GM18907 (cell line): ENCODE measurements at regions not wholly inside any gene's neighbourhood (a gene's known extent, or its start where the extent isn't known, plus 50 kb on each side); places are given as distances from the start of the nearest gene placed in this dataset.
"Not testable (repeated sequence)": the region's sequence is repeated elsewhere in the genome, so short reads cannot be mapped to it uniquely, and the experiment has no call there.

ENCODE experiments used
- ATAC-seq: cut with Tn5 transposase; IDR thresholded peaks from one replicate; pipeline ENCODE4 v1.9.1; 2021; ENCODE audit warnings: mild to moderate bottlenecking, moderate library complexity; ENCODE audit not compliant: unreplicated experiment

DNA sequence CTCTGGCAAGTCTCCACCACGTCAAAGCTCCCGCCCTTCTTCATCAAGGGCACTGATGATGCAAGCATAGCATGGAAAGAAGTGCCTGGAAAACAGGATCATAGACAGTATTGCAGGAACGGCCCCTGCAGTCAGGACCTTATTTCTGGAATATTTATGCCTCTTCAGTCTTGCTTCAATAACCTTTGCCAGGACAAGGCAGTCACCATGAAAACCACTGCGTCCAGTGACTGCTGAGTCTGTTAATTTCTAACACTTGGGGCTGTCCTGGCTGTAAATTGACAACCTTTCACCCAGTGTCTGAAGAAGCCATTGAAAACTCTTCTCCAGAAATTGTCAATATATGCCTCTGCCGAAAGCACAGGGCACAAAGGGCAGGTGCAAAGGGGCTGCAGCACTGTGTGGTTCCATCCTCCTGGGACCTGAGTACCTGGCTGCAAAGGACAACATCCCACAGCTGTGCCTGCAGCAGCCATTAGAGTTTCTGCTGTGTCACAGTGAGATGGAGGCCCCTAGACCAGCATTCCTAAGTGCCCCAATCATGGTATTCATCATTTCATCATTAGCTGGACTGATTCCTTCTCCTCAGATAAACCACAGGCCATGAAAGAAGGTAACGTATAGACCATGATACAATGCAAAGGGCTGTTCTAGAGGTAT, 819.6 kb downstream of the RNF144A start:
- no peak for ATAC-seq

DNA sequence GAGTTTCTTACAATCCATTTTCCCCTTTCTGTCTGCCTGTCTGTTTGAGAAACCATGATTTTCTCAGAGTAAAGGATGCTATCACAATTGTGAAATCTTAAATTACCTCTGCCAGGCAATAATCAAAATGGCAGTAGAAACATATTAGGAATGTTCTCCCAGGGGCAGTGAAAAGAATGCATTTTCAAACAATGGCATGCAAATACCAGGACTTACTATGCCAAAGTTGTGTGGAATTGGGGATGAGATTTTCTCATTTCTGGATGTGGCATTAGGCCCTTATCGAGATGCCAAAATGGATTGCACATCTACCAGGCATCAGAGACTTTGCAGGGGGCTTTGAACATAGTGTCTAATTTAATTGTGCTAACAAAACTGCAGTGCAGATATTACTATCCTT, 821.4 kb downstream of the RNF144A start:
- ATAC-seq = no peak

GRCh38 chr2:7740114-7740513, 822.9 kb downstream of the RNF144A start:
- ATAC-seq = no peak

DNA sequence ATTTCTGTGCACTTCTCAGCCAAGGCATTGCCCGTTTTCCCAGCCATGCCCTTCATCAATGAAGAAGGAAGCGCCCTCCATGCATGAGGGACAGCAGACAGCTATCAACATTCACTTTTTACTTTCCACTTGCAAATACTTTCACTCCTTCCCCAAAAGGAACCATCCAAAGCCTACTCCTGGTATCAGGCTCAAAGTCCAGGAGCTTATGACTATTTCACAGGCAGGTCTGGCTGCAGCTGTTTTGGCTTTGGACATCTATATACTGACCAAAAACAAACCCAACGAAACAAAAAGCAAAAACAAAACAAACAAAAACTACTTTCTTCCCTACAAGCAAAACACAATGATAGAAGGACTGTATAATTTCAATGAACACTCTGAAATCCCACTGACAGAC, 825.1 kb downstream of the RNF144A start:
- ATAC-seq = no peak

DNA sequence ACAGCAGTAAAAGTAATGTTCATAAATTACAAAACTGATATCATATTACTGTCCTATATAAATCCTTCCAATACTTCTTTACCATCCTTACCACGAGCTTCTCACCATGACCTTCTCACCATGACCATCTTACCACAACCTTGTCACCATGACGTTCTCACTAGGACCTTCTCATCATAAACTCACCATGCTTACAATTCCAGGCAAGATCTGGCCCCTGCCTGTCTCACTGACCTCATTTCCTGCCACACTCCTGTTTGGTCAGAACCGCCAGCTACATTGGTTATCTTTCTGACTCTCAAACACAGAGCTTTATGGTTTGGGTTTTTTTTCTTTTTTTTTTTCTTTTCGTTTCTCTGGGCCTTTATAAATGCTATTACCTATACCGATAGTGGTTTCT, 827.6 kb downstream of the RNF144A start:
- ATAC-seq = no peak

DNA sequence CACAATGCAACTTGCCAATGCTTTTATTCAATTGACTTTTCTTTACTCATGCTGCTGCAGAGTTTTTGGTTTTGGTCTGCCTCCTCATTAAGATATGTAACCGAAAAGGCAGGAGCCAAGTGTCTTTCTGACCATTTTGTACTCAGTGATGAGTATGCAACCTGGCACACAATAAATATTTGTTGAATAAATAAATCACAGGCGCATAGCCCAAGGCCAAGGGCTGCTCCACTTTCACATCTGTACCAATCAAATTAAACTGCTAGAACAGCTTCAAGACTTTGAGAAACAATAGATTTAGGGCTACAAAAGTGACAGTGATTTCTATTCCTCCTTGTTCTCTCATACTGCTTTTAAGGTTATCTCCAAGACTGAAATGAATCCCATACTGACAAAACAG, 828.2 kb downstream of the RNF144A start:
- no peak for ATAC-seq

DNA sequence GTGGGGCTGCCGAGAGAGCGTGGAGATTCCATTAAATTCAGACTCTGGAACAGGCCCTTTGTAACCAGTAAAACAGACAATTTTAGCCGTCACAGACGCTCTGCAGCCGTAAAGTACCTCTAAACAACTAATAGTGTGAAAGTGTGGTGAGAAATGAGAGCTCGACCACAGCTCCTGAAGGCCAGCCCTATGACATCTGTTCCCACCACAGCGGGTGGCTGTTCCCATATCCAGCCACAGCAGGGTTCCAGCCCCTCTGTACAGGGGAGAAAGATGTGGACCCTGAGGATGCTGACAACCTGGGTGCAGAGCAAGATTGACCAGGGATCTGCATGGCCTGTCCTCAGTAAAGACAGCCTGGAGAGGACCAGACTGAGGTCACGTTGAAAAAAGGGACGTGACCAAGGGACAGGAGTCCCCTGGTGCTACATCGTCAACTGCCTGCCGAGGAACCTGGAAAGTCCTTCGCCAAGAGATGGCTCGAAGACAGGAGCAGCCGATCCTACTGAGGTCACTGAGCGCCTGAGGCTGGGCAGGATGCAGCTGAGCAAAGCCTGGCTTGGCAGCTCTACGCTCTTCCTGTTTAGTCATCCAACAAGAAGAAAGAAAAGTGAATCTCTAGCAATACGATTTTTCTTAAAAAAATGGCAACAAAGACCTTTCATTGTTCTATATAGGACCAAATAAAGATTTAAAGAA, 831.7 kb downstream of the RNF144A start:
- no peak for ATAC-seq

- no peak for ATAC-seq
Observed at GRCh38 chr2:7749895-7750559, 832.8 kb downstream of the RNF144A start.

DNA sequence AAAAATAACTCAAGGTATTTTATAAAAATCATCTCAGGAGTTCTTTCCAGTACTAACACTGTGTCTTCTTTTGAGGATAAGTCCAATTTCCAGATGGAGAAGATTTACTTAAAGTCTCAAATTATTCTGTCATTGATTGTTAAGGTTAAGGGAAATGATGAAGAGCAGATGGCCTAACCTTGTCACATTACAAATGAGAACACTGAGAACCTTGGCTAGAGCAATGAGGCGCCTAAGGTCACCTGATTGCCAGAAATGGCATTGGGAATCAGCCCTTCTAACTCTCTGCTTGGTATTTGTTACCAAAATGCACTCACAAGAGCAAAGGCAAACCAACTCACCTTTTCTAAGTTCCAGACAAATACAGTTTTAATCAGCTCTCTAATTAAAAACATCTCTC, 835.1 kb downstream of the RNF144A start:
- ATAC-seq = no peak

GRCh38 chr2:7753777-7754176, 836.6 kb downstream of the RNF144A start:
- no peak for ATAC-seq

DNA sequence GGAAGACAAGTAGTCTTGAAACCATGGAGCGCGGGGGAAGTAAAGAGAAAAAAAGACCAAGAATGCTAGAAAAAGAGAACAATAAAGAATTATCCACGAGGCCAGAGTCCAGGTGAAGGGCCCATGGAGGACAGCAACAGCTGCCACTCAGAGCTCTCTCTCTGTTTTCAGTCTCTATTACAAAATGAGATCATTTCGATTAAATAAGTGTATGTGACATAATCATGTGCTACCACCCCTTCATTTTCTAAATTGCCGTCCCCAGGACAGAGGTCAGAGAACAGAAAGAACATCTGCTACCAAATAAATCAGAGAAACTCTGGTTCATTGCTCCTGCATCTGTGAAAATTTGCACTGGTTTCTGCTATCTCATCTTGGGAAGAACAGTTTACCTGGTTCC, 838.7 kb downstream of the RNF144A start:
- ATAC-seq = no peak

GRCh38 chr2:7758073-7758759, 841.0 kb downstream of the RNF144A start:
- ATAC-seq = peak; percentile 57

DNA sequence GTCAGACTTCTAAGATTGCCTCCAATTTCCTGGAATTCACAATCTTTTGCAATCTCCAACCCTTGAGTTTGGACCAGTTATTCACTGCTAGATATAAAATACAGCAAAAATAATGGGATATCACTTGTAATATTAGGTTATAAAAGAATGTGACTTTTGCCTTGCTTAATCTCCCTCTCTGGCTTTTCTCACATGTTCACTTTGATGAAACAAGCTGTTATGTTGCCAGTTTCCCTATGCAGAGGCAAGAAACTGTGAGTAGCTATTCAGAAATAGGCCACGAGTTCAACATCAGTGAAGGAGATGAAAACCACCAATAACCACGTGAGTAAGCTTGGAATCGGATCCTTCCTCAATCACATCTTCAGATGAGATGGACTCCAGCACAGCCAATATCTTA, 842.7 kb downstream of the RNF144A start:
- ATAC-seq = no peak

- not testable (repeated sequence) for ATAC-seq
Observed at GRCh38 chr2:7763418-7763817, 846.2 kb downstream of the RNF144A start.

DNA sequence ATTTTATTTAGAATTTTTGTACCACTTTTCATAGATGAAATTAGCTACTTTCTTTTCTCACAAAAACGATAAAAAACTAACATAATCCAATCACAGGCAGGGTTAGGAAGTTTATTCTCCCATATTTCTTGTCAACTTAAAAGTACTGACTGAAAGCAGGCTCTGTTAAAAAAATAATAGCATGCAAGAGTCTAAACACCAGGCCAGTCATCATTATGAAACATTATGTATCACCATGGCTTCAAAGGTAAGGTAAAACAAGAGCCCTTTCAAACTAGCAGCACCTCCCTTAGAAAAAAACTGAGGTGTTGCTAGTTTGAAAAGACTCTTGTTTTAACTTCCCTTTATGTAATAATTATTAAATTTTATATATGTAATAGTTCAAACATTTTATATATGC, 848.0 kb downstream of the RNF144A start:
- ATAC-seq = no peak

DNA sequence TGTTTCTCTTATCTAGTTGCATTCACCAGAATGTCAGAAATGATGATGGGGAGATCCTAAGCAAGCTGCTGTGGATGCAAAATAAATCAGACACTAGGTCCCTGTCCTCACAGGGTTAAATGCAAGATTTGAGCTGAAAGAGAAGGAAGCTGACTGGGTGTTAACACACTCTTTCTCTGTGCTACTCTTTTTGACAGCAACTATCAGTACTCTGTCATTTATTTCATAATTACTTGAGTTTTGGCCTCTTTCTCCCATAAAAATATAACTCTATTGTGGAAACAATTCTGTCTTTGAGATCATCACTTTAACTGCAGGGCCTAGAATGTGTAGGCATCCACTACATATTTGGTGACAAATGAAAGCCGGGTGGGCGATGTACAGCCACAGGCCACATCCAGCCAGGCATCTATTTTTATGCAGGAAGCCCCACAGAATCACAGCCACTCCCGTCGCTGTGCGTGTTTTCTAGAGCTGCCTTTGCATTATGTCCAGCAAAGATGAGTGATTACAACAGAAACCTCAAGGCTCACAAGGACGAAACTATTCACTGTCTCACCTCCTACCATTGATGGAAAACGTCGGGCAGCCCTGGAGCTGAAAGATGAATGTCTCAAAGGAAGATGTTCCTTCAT, 849.0 kb downstream of the RNF144A start:
- no peak for ATAC-seq

- ATAC-seq = no peak
Observed at GRCh38 chr2:7766978-7767565, 849.9 kb downstream of the RNF144A start.

DNA sequence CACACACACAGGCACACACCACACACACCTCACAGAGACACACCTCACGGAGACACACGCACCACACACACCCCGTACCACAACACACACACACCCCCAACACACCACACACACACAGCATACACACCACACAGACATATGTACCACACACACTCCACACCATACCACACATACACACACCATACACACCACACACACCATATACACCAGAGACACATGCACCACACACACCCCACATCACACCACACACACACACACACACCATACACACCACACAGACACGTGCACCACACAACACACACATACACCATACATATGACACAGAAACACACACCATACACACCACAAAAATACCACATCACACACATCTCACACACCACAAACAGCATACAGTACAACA, 850.7 kb downstream of the RNF144A start:
- ATAC-seq = no peak

DNA sequence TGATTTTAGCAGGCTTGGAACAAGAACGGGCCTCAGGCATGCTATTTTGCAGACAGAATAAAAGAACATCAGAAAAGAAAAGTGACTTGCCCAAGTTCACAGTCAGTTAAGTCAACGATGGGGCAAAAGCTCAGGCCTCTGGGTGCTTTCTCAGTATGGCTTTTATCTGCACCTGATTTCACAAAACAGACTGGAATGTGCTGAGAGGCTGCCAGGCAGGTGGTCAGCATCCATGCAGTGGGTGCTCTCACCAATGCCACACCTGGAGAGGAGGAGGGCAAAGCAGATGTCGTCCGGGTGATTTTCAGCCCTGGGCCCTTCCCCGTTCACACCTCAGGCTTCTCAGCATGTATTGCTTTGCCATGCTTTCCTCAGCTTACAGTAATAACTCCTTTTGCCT, 854.6 kb downstream of the RNF144A start:
- ATAC-seq = no peak

GRCh38 chr2:7773362-7774360, 856.4 kb downstream of the RNF144A start:
- ATAC-seq = peak; percentile 82
